GM06990 (cell line): ENCODE measurements at regions not wholly inside any gene's neighbourhood (a gene's known extent, or its start where the extent isn't known, plus 50 kb on each side); places are given as distances from the start of the nearest gene placed in this dataset.

Experiments used
- DNase-seq: peaks from one replicate; pipeline ENCODE4 v3.0.0-alpha.2; 2011; ENCODE audit not compliant: insufficient read length; ENCODE audit errors: extremely low read depth
- H3K27me3 ChIP-seq: replicated peaks from 2 replicates; pipeline ENCODE4 v1.6.0; 2011; ENCODE audit warnings: low read length; ENCODE audit not compliant: control insufficient read depth, insufficient read depth
- H3K36me3 ChIP-seq: 2 replicates; pipeline ENCODE4 v1.5.1; 2011; ENCODE audit warnings: low read length; ENCODE audit not compliant: control insufficient read depth, insufficient read depth
- H3K4me3 ChIP-seq: replicated peaks from 2 replicates; pipeline ENCODE4 v1.5.1; 2011; ENCODE audit warnings: low read depth, mild to moderate bottlenecking, control low read depth, low read length
- CTCF ChIP-seq: IDR thresholded peaks from 2 replicates; pipeline ENCODE4 v1.5.1; 2011; ENCODE audit warnings: low read length, control low read depth, mild to moderate bottlenecking, inconsistent platforms; ENCODE audit not compliant: insufficient read depth, poor library complexity, severe bottlenecking

DNA sequence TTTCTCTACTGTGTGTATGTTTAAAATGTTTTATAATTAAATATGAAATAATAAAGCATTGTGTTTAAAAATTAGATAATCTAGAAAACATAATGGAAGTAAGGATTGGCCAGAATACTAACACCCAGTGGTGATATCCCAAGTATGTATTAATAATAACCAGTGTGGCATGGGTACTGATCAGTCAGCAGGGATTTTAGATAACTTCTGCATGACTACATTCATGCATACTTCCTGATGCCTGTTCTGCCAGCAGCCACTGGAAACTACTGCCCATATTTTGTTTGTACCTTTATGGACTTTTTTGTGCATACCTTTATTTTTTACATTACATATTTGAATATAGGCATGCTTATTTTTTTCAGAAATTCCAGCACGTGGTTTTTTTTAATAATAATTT is 156.6 kb upstream of the TMEM196 start:
- no peaks in the 10 kb centered on the region for H3K27me3 ChIP-seq
- TF ChIP-seq CTCF: no peak
- DNase-seq: no peak
- no peaks in the 10 kb centered on the region for H3K36me3 ChIP-seq
- H3K4me3 ChIP-seq: no peak overlapping the region

- DNase-seq: no peak
- no peak for TF ChIP-seq CTCF
- Histone ChIP-seq H3K4me3 (no peak overlapping the region), H3K36me3 (no peaks in the 10 kb centered on the region), H3K27me3 (no peaks in the 10 kb centered on the region)
Measured at GRCh38 chr7:19928247-19928646, 154.8 kb upstream of the TMEM196 start.

- Histone ChIP-seq H3K36me3 (no peaks in the 10 kb centered on the region), H3K27me3 (no peaks in the 10 kb centered on the region), H3K4me3 (no peak overlapping the region)
- TF ChIP-seq CTCF: no peak
- DNase-seq: no peak
Measured at GRCh38 chr7:19920705-19921104, 147.3 kb upstream of the TMEM196 start.

- H3K27me3 ChIP-seq: no peaks in the 10 kb centered on the region
- DNase-seq: no peak
- no peak overlapping the region for H3K4me3 ChIP-seq
- TF ChIP-seq CTCF: no peak
- H3K36me3 ChIP-seq: no peaks in the 10 kb centered on the region
Measured at GRCh38 chr7:19920166-19920565, 146.7 kb upstream of the TMEM196 start.

GRCh38 chr7:19919261-19920095 is 146.1 kb upstream of the TMEM196 start:
- Histone ChIP-seq H3K36me3 (no peaks in the 10 kb centered on the region), H3K27me3 (no peaks in the 10 kb centered on the region), H3K4me3 (no peak overlapping the region)
- no peak for TF ChIP-seq CTCF
- no peak for DNase-seq

DNA sequence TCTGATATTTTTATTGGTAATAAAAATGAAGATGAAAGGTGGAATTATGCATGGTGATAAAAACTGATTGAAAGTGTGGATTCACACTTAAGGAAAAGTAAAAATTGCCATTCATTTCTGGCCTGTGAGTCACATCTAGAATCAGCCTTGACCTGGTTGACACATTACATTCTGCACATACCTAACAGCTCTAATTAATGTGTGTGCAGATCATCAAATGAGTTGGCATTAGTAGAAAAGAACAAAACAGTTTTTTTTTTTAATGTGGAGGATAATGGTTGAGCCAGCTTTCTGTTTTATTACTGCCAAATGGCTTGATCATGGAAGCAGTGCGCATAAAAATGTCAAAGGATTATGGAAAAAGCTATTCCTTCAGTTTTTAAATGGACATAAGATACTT is 142.6 kb upstream of the TMEM196 start:
- DNase-seq: no peak
- Histone ChIP-seq H3K4me3 (no peak overlapping the region), H3K36me3 (no peaks in the 10 kb centered on the region), H3K27me3 (no peaks in the 10 kb centered on the region)
- TF ChIP-seq CTCF: no peak
